GM12878 (cell line): ENCODE measurements at regions not wholly inside any gene's neighbourhood (a gene's known extent, or its start where the extent isn't known, plus 50 kb on each side); places are given as distances from the start of the nearest gene placed in this dataset.

Source experiments
- MYC ChIP-seq: IDR thresholded peaks from 2 replicates; pipeline ENCODE4 v1.6.1; 2011; ENCODE audit warnings: mild to moderate bottlenecking, low read length, moderate library complexity, inconsistent platforms; ENCODE audit not compliant: insufficient read depth, insufficient replicate concordance, insufficient read length, severe bottlenecking
- RBBP5 ChIP-seq: fragments of 200-600 bp; sonication (generic); conservative IDR thresholded peaks from 2 replicates; pipeline ENCODE4 v1.6.1; 2016
- RCOR1 ChIP-seq: conservative IDR thresholded peaks from 2 replicates; pipeline ENCODE4 v1.6.1; 2012; ENCODE audit warnings: low read depth, low read length, improper control_type of control experiment

DNA sequence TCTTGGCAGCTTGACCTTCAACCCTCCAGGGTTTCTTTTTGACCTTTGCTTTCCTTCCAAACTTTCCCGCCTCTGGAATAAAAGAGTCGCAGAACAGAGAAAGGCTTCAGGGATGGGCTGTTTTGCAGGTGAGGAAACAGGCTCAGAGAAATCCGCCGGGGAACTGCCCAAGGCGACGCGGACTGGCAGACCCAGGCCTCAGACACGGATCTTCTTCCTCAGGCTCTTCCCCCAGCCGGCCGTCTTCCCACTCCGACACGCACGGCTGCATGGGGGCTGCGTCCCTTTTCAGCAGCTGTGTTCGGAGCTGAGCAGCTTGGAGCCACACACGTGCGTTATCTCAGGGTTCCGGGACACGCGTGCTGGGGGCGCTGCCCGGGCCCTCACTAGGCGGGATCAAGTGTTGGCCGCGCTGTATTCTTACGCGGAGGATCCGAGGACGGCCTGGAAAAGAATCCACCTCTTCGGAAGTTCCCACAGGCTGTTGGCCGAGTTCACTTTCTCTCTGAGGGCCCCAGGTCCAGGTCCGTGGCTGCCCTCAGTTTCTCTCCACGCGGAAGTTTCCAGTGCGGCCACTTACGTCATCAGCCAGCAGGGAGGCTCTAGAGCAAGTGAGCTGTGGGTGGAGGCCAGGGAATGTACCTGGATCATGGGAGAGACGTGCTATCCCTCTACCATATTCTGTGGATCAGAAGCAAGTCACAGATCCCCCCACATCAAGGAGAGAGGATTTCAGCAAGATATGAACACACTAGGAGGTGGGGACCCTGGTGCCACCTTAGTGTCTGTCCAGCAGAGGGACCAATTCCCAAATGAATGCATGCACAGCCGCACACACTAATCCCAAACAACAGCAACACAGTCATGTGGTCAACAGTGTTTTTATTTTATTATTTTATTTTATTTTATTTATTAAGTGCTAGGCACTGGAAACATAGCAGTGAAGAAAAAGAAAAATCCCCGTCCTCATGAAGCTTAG is 100.4 kb downstream of the ING1 start:
- TF ChIP-seq RCOR1 = no peak
- TF ChIP-seq MYC = no peak
- no peak for TF ChIP-seq RBBP5
